ENCODE measurements at regions not wholly inside any gene's neighbourhood (a gene's known extent, or its start where the extent isn't known, plus 50 kb on each side); places are given as distances from the start of the nearest gene placed in this dataset.
"Not testable (repeated sequence)": the region's sequence is repeated elsewhere in the genome, so short reads cannot be mapped to it uniquely, and the experiment has no call there.

DNA sequence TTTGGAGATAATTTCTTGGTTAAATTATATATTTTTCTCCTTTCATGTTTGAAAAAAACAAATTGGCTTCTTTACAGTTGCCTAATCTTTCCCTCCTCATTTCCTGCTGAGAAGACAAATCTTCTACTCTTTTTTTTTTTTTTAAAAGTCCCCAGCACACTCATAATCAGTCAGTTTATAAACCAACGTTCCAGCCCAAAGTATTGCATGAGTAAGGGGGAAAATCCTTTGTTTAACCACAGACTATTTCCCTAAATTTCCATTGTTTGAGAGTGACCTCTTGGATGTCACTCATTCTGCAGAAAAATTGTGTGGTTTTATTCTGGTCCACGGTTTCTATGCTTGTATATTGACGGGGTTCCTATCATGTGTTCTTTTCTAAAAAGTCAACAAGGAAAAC lies 55.1 kb upstream of the TLR4 start:
- no peak for DNase-seq

DNA sequence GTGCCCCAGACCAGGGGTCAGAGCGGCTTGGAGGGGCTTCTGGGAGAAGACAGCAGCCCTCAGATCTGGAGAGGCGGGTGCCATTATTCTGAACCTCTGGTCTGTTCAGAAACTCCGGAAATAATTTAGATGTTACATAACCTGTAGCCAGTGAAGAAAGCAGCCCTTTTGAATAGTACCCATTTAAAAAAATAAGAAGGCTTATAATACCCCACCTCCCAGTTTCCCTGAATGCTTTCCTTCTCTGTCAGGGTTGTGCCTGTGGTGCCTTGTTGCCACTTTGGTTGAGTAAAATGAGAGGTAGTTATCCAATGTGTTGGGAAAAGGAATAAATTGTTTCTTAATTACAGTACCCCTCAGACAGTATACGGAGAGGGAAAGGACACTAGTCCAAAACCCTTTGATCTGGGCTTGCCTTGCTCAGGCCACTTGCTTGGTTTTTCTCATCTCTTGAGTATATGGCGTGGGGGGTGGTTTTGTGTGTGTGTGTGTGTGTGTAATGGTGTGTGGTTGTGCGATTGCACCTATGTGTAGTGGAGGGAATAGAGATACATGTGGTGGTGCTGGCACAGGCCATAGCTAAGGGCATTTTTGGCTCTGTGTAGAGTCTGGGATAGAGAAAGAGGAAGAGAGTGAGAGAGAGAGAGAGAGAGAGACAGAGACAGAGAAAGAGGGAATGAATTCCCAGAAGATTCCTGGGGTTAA lies 59.1 kb upstream of the TLR4 start:
- no peak for DNase-seq

DNA sequence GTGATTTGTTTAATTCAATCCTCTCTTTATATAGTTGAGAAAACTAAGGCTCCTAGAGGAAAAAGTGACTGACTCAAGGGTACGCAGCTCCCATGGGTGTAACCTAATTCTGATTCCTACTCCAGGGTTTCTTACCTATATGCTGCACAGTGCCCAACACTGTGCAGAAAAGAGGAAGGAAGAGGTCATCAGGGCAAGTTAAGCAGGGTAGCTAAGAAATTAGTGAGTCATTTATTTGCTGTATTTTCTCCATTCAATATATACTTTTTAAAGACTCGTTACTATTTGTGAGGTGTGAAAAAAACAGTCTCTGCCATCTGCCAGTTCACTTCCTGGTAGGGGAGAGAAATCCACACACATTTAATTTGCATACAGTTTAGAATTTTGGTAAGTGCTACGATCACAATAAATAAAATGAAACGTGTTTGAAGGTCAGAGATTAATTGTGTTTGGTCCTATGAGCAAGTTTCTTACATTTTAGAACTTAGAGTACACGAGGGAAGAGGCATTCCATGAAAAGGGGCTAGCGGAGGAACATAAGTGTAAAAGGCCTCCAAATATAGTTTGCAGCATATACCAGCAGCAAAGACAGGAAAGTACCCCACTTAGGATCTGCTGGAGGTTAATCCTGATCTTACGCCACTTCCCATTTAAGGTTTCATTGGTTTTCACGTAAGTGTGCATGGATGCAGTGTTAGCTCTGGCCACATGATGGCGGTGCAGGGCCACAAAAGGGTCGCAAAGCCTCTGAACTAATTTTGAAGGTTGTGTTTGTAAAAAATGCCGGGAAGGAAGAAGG lies 59.9 kb upstream of the TLR4 start:
- peak; percentile 69 to 89 for DNase-seq

DNA sequence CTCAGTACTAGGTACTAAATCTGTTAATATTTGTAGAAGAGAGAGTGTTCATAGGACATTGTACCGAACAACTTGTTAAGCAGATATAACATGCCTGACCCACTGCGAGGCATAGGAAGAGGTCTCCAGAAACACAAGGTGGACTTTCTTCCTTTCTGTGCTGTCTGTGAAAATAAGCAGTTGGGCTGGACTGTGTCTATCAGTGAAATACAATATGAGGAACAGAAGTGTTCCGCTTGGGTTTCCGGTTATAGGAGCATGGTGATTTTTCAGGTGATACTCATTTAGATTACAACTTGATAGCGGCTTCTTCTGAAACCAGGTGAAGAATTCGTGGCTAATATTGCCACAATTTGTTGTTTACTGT lies 60.9 kb upstream of the TLR4 start:
- DNase-seq = no peak

DNA sequence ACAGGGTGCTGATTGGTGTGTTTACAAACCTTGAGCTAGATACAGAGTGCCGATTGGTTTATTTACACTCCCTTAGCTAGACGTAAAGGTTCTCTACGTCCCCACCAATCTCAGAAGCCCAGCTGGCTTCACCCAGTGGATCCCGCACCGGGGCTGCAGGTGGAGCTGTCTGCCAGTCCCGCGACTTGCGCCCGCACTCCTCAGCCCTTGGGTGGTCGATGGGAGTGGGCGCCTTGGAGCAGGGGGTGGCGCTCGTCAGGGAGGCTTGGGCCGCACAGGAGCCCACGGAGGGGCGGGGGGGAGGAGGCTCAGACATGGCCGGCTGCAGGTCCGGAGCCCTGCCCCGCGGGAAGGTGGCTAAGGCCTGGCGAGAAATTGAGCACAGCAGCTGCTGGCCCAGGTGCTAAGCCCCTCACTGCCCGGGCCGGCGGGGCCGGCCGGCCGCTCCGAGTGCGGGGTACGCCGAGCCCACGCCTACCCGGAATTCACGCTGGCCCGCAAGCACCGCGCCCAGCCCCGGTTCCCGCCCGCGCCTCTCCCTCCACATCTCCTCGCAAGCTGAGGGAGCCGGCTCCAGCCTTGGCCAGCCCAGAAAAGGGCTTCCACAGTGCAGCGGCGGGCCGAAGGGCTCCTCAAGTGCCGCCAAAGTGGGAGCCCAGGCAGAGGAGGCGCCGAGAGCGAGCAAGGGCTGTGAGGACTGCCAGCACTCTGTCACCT lies 61.5 kb upstream of the TLR4 start:
- DNase-seq = not testable (repeated sequence)

DNA sequence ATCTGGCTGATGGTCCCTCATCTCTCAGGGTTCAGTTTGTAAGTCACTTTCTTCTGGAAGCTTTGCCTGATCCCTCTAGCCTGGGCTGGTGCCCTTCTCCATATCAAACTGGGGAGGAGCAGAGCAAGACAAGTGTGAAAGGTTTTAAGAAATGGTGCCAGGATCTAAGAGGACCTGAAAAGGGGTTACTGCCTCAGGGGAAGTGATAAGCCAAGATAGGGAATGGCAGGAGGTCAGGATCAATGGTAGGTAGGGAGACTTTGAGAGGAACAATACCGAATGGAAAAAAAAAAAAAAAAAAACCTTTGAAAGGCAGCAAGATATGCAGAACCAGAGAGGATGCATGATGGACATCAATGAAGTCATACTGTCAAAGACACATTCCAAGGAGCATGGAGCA lies 67.5 kb upstream of the TLR4 start:
- DNase-seq = no peak

DNA sequence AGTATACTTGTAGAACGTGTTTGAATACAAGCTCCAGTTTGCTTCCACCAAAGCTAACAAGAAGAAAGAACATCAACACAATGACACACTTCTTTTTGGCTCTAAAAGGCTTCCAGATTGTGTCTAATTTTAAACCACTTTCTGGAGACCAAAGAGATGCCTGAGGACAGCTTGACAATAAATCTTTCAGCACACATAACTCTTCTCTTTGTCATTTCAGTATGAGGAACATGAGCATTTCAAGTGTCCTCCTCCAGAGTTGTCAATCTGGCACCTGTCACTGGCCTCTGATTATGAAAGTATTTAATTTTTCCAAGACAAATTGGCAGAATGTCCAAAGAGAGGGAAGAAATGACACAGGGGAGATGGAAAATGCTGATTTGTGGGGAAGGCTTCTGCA lies 79.0 kb upstream of the TLR4 start:
- peak in 1 of 2 experiments; percentile 28 for DNase-seq

DNA sequence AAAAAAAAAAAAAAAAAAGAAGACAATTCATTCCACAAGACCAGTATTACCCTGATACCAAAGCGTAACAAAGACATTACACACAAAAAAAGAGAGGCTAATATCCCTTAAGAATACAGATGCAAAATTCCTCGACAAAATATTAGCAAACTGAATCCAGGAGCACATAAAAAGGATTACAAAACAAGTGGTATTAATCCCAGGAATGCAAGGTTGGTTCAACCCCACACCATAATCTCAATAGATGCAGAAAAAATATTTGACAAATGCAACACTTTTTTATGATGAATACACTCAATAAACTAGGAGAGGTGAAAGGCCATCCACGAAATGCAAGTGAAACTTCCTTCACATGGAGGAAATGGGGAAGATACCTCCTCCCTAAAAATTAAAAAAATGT lies 80.1 kb upstream of the TLR4 start:
- DNase-seq = no peak

DNA sequence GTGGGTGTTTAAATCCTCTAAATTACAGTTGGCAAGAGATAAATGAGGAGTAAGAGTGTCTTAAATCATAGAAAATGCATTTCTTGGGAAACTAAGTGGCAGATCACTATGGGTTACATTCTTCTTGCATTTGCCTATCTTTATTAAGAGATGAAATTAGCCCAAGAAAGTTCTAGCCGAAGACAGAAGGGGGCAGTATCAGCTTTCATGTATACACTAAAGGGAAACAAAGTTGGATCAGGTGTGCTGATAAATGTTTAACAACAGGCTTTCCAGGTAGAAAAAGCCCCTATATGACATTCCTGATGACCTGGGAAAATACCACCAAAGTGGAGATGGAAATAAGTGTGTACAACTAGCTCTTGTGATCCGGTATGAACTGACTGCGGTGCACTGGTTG lies 81.9 kb upstream of the TLR4 start:
- no peak for DNase-seq

DNA sequence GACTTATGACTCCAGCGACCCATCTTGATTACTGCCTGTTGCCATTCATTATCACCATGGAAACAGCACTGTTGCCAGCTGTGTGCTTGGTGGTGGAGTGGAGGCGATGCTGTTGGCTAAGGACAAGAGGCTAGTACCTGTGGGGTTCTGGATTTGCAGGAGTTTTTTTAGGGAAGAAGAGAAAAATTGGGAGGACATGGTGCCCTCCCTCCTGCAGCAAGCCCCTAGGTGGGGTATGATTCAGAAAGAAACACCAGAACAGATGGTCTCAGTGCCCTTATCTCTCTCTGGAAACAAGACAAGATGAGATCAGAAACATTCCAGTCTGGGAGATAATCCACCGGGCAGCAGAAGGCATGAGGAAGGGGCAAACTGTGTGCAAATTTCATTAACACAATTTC lies 87.8 kb upstream of the TLR4 start:
- peak; percentile 93 to 96 for DNase-seq

DNA sequence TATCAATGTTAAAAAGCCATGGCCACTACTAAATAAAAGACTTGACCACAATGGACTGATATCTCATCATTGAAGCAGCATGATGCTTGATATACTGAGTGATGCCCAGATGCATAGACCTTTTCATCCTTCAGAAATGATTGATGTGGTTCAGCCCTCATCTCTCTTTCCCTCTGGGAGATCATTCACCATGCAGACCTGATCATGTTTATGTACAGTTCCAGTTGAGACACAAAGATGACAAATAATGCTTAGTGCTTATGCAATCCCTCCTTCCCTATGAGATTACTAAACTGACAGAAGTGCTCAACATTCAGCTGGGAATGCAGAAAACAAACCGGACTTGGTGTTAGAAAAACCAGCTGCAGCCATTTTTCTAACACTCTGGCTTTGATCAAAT lies 91.9 kb upstream of the TLR4 start:
- DNase-seq = no peak

DNA sequence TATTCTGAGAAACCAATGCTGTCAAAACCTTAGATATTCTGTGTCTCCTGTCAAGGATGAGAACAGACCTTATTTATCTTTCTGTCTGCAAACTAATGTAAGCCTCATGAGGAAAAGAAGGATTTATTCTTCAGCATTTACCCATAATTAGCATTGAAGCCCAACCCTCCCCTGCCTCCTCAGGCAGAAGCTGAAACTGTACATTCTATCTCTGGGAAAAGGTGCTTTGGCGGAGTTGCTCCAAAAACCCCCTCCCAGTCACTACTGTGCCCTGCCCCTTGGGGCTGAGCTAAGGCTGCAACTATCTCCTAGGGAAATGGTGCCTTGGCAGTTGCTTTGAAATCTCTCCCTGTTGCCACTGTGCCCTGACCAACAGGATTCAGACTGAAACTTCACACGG lies 106.2 kb upstream of the TLR4 start:
- no peak for DNase-seq

DNA sequence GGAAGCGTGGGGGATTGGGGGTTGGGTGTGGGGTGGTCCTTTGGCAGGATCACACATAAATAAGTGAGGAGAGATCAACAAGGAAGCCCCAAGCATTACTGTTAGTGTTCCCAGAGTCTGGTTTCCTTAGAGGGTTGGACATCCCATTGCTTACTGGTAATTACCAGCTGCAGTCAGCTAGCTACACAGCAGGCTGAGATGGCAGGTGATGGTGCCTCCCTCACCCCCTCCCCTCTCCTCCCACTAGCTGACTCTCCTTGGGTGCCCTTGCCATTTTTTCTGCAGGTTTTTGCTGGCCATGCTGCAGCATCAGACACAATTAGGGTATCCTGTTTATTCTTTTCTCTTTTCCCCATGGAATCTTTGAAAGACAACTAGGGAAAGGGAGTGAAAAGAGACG lies 107.5 kb upstream of the TLR4 start:
- DNase-seq = no peak

DNA sequence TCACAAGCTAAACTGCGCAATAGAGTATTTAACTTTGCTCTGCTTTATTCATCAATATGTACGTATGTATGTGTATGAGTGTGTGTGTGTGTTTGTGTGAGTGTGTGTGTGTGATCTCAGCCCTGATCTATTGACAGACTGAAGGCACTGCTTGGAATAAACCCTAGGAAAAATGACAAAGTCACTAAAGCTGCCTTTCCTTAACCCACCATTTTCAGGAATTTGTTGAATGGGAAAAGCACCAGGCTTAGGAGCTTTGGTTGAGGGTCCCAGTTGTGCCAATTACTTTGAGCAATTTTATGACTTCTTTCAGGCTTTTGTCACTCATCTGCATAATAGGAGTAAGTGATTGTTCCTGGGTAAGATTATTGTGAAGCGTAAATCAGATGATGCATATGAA lies 108.6 kb upstream of the TLR4 start:
- no peak for DNase-seq

DNA sequence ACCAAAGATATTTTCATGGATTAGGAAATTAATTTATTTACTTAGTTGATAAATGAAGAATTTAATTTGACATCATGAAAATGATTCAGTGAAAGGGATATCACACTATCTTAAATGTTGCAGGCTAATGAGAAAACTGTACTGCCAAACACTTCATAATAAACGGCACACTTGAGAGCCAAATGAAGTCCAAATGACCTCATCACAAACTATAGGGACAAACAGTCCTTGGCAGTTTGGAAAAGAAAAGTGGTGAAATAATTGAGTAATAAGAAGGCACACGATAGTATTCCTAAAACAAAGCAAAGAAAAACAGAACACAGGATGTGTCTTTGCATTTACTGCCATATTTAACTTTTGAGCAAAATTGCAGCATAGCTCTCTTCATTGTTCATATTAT lies 116.9 kb upstream of the TLR4 start:
- DNase-seq = no peak

DNA sequence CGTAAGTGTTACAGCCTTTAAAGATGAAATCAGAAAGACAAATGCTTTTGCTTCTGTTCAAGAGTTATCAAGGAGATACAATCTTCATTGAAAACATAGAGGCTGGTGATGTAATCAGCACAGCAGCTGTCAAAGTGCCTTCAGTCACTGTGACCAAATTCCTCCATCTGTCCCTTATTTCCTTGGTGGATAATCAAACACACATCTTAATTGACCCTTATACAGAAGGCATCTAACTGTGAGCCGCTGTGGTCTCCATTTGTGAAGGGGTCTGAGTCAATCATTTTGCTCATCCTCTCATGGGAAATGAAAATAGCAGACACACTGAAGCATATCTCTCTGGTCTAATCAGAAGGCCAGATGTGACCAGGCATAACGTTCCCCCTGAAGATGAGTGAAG lies 130.1 kb upstream of the TLR4 start:
- peak; percentile 85 to 96 for DNase-seq

DNA sequence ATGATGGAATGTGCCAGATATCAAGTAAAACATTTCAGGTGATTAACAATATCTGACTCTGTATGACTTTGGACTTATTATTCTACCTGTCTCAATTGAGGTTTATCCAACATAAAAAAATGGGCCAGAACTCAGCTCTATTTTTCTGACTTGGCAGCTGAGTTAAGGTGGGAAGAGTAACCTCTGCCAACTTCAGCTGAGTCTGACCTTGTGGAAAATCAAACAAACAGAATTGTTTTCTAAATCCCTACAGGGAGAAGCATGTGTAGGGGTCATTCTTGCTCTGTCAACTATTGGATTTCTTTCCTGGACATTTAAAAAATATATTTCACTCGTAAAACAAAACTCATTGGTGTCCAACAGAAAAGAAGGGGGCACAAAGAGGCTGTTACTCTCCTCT lies 139.4 kb upstream of the TLR4 start:
- no peak for DNase-seq

DNA sequence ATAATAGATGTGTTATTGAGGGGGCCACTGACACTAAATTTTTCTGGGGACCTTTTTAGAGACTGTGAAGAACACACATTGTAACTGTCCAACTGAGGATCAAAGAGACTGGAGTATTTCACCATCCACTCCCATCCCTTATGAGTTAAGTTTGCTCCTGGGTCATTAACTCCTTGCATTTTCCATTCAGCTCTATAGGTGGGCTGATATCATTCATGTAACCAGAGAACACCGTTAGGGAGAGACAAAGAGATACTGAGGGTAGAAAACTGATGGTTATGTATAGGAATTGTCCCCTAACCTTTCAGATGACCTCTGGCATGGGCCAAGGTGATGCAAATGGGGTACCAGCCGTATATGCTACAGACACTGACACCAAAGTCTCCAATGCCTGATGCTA lies 142.4 kb upstream of the TLR4 start:
- DNase-seq = no peak

DNA sequence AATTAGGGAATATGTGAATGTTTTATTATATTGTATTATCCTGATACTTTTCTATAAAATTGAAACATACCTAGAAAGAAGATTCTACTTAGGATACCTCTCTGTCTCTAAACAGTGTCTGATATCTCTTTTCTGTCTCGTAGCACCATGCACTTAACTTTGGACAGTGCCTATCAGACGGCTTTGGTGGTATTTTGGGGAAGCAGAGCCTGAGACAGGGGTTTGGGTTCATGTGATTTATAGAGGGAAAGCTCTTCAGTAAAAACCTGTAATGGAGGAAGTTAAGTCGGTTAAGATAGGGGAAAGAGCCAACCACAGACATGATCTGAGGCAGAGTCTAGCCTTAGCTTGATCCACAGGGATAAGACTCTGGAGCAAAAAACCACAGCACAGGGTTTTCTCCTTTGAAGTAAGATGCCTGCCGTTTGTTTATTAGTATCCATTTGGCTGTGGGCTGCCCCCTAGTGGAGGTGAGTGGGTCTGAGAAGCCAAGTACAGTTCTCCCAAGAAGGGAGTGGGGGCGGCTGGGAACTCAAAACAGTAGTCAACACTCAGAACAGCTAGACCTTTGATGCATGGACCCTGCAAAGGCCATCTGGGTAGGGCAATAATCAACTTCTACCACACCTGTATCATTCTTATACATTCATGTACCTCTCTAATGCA lies 141.2 kb upstream of the ASTN2 start:
- peak; percentile 40 to 59 for DNase-seq

DNA sequence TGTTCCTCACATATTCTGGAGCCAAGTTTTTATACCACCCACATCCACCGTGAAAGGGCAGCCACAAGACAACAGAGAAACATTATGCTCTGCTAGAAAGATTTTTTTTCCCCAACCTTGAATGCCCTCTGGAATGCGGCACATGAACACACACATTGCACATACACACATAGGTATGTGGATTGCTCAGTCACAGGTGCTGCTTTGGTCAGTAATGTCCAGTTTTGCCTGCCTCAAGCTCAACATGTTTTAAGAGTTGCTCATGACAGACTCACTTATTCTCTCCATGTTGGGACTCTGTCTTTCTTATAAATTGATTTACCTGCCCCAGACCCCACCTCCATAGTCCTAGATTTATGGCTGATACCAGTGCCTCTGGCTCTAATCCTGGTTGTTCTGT lies 138.0 kb upstream of the ASTN2 start:
- no peak for DNase-seq

DNA sequence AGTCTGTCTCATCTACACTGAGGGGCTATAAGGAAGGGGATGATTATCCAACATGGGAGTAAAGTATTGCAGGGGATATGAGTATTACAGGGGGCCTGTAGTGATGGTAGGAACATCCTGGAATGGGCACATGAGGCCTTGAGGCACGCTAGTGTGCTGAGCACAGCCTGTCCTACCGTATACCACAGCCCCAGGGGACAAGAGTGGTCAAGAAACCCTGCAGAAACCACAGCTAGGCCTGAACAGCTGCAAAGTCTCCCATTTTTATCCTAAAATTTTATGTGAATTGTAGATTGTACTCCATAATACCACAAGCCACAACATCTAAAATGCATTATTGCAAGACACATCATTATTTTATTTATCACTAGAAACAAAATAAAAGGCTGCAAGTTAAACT lies 136.3 kb upstream of the ASTN2 start:
- DNase-seq = no peak

DNA sequence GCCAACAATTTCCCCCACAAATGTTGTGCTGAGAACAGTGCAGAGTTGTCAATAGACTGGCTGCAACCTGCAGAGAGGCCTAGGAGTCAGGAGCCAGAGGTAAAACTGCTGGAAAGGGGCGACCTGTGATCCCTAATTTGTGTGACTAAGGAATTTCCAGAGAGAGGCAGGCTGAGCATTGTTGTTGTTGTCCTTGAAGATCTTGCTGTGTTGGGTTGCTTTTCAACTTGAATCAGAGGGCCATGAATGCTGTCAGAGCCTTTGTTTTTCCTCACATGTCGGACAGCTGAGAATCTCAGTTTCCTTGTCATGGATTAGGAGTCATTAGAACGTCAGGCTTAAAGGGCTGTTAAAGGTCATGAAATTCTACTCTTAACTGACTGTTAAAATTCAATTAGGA lies 134.6 kb upstream of the ASTN2 start:
- no peak for DNase-seq

DNA sequence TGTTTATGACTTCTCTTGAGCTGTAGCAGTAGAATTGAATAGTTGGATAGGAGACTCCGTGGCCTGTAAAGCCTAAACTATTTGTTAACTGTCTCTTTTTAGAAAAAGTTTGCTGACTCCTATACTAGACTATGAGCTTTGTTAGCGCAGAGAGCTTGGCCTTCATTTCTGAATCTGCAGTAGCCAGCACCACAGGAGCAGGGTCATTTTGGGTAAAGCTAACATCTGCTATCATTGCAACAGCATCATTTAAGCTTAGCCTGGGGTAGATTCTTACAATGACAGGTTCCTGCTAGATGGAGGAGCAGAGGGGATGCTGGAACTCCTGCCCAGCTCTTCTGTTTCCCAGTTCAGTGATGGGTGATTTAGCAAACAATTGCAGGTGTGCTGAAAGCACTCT lies 133.7 kb upstream of the ASTN2 start:
- peak in 1 of 2 experiments; percentile 40 for DNase-seq

DNA sequence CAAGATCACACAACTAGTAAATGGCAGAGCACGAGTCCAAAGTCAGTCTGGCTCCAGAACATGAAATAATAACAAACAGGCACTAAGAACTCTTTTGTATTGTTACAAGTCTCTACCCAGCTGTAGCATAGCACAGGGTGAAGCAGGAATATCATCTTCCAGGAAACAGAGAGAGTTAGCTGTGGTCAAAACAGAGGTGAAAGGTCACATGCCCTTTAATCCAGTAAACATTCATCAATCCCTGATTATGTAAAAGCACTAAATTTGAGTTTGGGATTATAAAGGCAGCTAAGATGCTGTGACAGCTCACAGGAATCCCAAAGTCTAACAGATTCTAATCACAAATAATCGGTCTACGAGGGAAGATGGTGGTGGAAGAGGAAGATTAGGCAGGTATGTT lies 133.0 kb upstream of the ASTN2 start:
- no peak for DNase-seq
